ENCODE measurements at regions not wholly inside any gene's neighbourhood (a gene's known extent, or its start where the extent isn't known, plus 50 kb on each side); places are given as distances from the start of the nearest gene placed in this dataset.
"Not testable (repeated sequence)": the region's sequence is repeated elsewhere in the genome, so short reads cannot be mapped to it uniquely, and the experiment has no call there.

GRCh38 chr10:52368725-52369124 lies 54.6 kb downstream of the DKK1 start:
- no peaks in the 10 kb centered on the region for H3K27me3 ChIP-seq (ENCODE audit: control insufficient read depth, insufficient read depth, low read length)
- H3K4me1 ChIP-seq (ENCODE audit: control insufficient read depth, insufficient read depth, low read length): no peaks in the 10 kb centered on the region
- no peak overlapping the region for H3K27ac ChIP-seq (ENCODE audit: low read depth, low read length)
- no peaks in the 10 kb centered on the region for H3K36me3 ChIP-seq (ENCODE audit: control insufficient read depth, insufficient read depth, low read length)
- H3K9ac ChIP-seq (ENCODE audit: low read length): no peak overlapping the region
- H3K9me3 ChIP-seq (ENCODE audit: control insufficient read depth, insufficient read depth, low read depth, low read length): peaks cover 3% of the 10 kb centered on the region
- no peak overlapping the region for H3K4me3 ChIP-seq (ENCODE audit: low read depth, low read length)

GRCh38 chr10:52374207-52374606 lies 60.1 kb downstream of the DKK1 start:
- not testable (repeated sequence) for H3K4me3 ChIP-seq (ENCODE audit: low read depth, low read length); H3K27ac ChIP-seq (ENCODE audit: low read depth, low read length); H3K9ac ChIP-seq (ENCODE audit: low read length); H3K9me3 ChIP-seq (ENCODE audit: control insufficient read depth, insufficient read depth, low read depth, low read length); H3K36me3 ChIP-seq (ENCODE audit: control insufficient read depth, insufficient read depth, low read length)
- Histone ChIP-seq H3K27me3 (ENCODE audit: control insufficient read depth, insufficient read depth, low read length) (peaks cover 13% of the 10 kb centered on the region), H3K4me1 (ENCODE audit: control insufficient read depth, insufficient read depth, low read length) (peaks cover 20% of the 10 kb centered on the region; the same call in 1 of the 2 replicates)

GRCh38 chr10:52376694-52377354 lies 62.7 kb downstream of the DKK1 start:
- H3K9ac ChIP-seq (ENCODE audit: low read length): no peak overlapping the region
- peaks cover 20% of the 10 kb centered on the region; the same call in 1 of the 2 replicates for H3K4me1 ChIP-seq (ENCODE audit: control insufficient read depth, insufficient read depth, low read length)
- peaks cover 7% of the 10 kb centered on the region; the same call in 1 of the 2 replicates for H3K9me3 ChIP-seq (ENCODE audit: control insufficient read depth, insufficient read depth, low read depth, low read length)
- H3K27me3 ChIP-seq (ENCODE audit: control insufficient read depth, insufficient read depth, low read length): peaks cover 19% of the 10 kb centered on the region
- no peak overlapping the region for H3K27ac ChIP-seq (ENCODE audit: low read depth, low read length)
- H3K36me3 ChIP-seq (ENCODE audit: control insufficient read depth, insufficient read depth, low read length): no peaks in the 10 kb centered on the region
- no peak overlapping the region for H3K4me3 ChIP-seq (ENCODE audit: low read depth, low read length)

GRCh38 chr10:52378124-52378523 lies 64.0 kb downstream of the DKK1 start:
- Histone ChIP-seq H3K27me3 (ENCODE audit: control insufficient read depth, insufficient read depth, low read length) (peaks cover 19% of the 10 kb centered on the region), H3K9ac (ENCODE audit: low read length) (no peak overlapping the region), H3K4me1 (ENCODE audit: control insufficient read depth, insufficient read depth, low read length) (peaks cover 20% of the 10 kb centered on the region; the same call in 1 of the 2 replicates), H3K27ac (ENCODE audit: low read depth, low read length) (no peak overlapping the region), H3K4me3 (ENCODE audit: low read depth, low read length) (no peak overlapping the region), H3K36me3 (ENCODE audit: control insufficient read depth, insufficient read depth, low read length) (no peaks in the 10 kb centered on the region), H3K9me3 (ENCODE audit: control insufficient read depth, insufficient read depth, low read depth, low read length) (peaks cover 7% of the 10 kb centered on the region; the same call in 1 of the 2 replicates)

- peaks cover 7% of the 10 kb centered on the region; the same call in 1 of the 2 replicates for H3K9me3 ChIP-seq (ENCODE audit: control insufficient read depth, insufficient read depth, low read depth, low read length)
- no peak overlapping the region for H3K27ac ChIP-seq (ENCODE audit: low read depth, low read length)
- no peak overlapping the region for H3K9ac ChIP-seq (ENCODE audit: low read length)
- peaks cover 20% of the 10 kb centered on the region; the same call in 1 of the 2 replicates for H3K4me1 ChIP-seq (ENCODE audit: control insufficient read depth, insufficient read depth, low read length)
- peaks cover 19% of the 10 kb centered on the region for H3K27me3 ChIP-seq (ENCODE audit: control insufficient read depth, insufficient read depth, low read length)
- H3K4me3 ChIP-seq (ENCODE audit: low read depth, low read length): no peak overlapping the region
- no peaks in the 10 kb centered on the region for H3K36me3 ChIP-seq (ENCODE audit: control insufficient read depth, insufficient read depth, low read length)
Observed at GRCh38 chr10:52379287-52379686, 65.2 kb downstream of the DKK1 start.

- Histone ChIP-seq H3K4me1 (ENCODE audit: control insufficient read depth, insufficient read depth, low read length) (peaks cover 6% of the 10 kb centered on the region; the same call in 1 of the 2 replicates), H3K9me3 (ENCODE audit: control insufficient read depth, insufficient read depth, low read depth, low read length) (no peaks in the 10 kb centered on the region), H3K4me3 (ENCODE audit: low read depth, low read length) (no peak overlapping the region), H3K27ac (ENCODE audit: low read depth, low read length) (no peak overlapping the region), H3K27me3 (ENCODE audit: control insufficient read depth, insufficient read depth, low read length) (peaks cover 14% of the 10 kb centered on the region), H3K36me3 (ENCODE audit: control insufficient read depth, insufficient read depth, low read length) (no peaks in the 10 kb centered on the region), H3K9ac (ENCODE audit: low read length) (no peak overlapping the region)
Observed at GRCh38 chr10:52383088-52383487, 69.0 kb downstream of the DKK1 start.

- no peaks in the 10 kb centered on the region for H3K4me1 ChIP-seq (ENCODE audit: control insufficient read depth, insufficient read depth, low read length)
- H3K27me3 ChIP-seq (ENCODE audit: control insufficient read depth, insufficient read depth, low read length): no peaks in the 10 kb centered on the region
- H3K9ac ChIP-seq (ENCODE audit: low read length): no peak overlapping the region
- H3K9me3 ChIP-seq (ENCODE audit: control insufficient read depth, insufficient read depth, low read depth, low read length): no peaks in the 10 kb centered on the region
- no peak overlapping the region for H3K27ac ChIP-seq (ENCODE audit: low read depth, low read length)
- H3K36me3 ChIP-seq (ENCODE audit: control insufficient read depth, insufficient read depth, low read length): no peaks in the 10 kb centered on the region
- no peak overlapping the region for H3K4me3 ChIP-seq (ENCODE audit: low read depth, low read length)
Observed at GRCh38 chr10:52387744-52388143, 73.7 kb downstream of the DKK1 start.

GRCh38 chr10:52390388-52390787 lies 76.3 kb downstream of the DKK1 start:
- no peaks in the 10 kb centered on the region for H3K36me3 ChIP-seq (ENCODE audit: control insufficient read depth, insufficient read depth, low read length)
- no peaks in the 10 kb centered on the region for H3K27me3 ChIP-seq (ENCODE audit: control insufficient read depth, insufficient read depth, low read length)
- H3K4me1 ChIP-seq (ENCODE audit: control insufficient read depth, insufficient read depth, low read length): no peaks in the 10 kb centered on the region
- H3K4me3 ChIP-seq (ENCODE audit: low read depth, low read length): no peak overlapping the region
- no peak overlapping the region for H3K27ac ChIP-seq (ENCODE audit: low read depth, low read length)
- no peak overlapping the region for H3K9ac ChIP-seq (ENCODE audit: low read length)
- no peaks in the 10 kb centered on the region for H3K9me3 ChIP-seq (ENCODE audit: control insufficient read depth, insufficient read depth, low read depth, low read length)

GRCh38 chr10:52391927-52392602 lies 78.0 kb downstream of the DKK1 start:
- Histone ChIP-seq H3K27ac (ENCODE audit: low read depth, low read length) (no peak overlapping the region), H3K9ac (ENCODE audit: low read length) (no peak overlapping the region), H3K4me3 (ENCODE audit: low read depth, low read length) (no peak overlapping the region)

GRCh38 chr10:52394246-52394645 lies 80.2 kb downstream of the DKK1 start:
- H3K9ac ChIP-seq (ENCODE audit: low read length): no peak overlapping the region
- no peak overlapping the region for H3K27ac ChIP-seq (ENCODE audit: low read depth, low read length)
- H3K36me3 ChIP-seq (ENCODE audit: control insufficient read depth, insufficient read depth, low read length): no peaks in the 10 kb centered on the region
- no peaks in the 10 kb centered on the region for H3K9me3 ChIP-seq (ENCODE audit: control insufficient read depth, insufficient read depth, low read depth, low read length)
- H3K4me3 ChIP-seq (ENCODE audit: low read depth, low read length): no peak overlapping the region
- H3K4me1 ChIP-seq (ENCODE audit: control insufficient read depth, insufficient read depth, low read length): no peaks in the 10 kb centered on the region
- H3K27me3 ChIP-seq (ENCODE audit: control insufficient read depth, insufficient read depth, low read length): no peaks in the 10 kb centered on the region

More at GRCh38 chr10:52391927-52392602, 78.0 kb downstream of the DKK1 start:
- Histone ChIP-seq H3K27me3 (ENCODE audit: control insufficient read depth, insufficient read depth, low read length) (no peaks in the 10 kb centered on the region), H3K4me1 (ENCODE audit: control insufficient read depth, insufficient read depth, low read length) (no peaks in the 10 kb centered on the region), H3K36me3 (ENCODE audit: control insufficient read depth, insufficient read depth, low read length) (no peaks in the 10 kb centered on the region), H3K9me3 (ENCODE audit: control insufficient read depth, insufficient read depth, low read depth, low read length) (no peaks in the 10 kb centered on the region)

GRCh38 chr10:52400562-52400961 lies 86.5 kb downstream of the DKK1 start:
- Histone ChIP-seq H3K9ac (ENCODE audit: low read length) (no peak overlapping the region), H3K36me3 (ENCODE audit: control insufficient read depth, insufficient read depth, low read length) (no peaks in the 10 kb centered on the region), H3K4me1 (ENCODE audit: control insufficient read depth, insufficient read depth, low read length) (no peaks in the 10 kb centered on the region), H3K27me3 (ENCODE audit: control insufficient read depth, insufficient read depth, low read length) (no peaks in the 10 kb centered on the region), H3K4me3 (ENCODE audit: low read depth, low read length) (no peak overlapping the region), H3K27ac (ENCODE audit: low read depth, low read length) (no peak overlapping the region), H3K9me3 (ENCODE audit: control insufficient read depth, insufficient read depth, low read depth, low read length) (peaks cover 18% of the 10 kb centered on the region; the same call in 1 of the 2 replicates)

Measured in HUES6 (cell line).